ENCODE measurements at regions not wholly inside any gene's neighbourhood (a gene's known extent, or its start where the extent isn't known, plus 50 kb on each side); places are given as distances from the start of the nearest gene placed in this dataset.

DNA sequence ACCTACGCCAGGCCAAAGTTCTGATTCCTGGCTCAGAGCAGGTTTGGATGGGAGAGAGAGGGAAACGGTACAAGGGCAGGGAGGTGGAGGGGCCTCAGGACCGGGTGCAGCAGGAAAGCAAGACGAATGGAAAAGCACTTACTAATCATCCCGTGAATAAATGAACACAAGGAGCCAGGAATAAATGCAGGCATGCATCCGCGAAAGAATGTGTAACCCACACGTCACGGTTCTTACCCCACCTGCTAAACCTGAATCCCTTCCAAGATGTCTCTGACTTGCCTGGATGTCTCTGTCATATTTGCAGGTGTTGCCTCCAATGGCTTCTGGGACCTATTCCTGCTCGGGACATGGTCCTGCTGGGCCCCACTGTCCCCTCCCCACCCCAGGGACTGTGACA, 335.2 kb upstream of the RNF32 start:
- no peak for DNase-seq (ENCODE audit: low spot score)

DNA sequence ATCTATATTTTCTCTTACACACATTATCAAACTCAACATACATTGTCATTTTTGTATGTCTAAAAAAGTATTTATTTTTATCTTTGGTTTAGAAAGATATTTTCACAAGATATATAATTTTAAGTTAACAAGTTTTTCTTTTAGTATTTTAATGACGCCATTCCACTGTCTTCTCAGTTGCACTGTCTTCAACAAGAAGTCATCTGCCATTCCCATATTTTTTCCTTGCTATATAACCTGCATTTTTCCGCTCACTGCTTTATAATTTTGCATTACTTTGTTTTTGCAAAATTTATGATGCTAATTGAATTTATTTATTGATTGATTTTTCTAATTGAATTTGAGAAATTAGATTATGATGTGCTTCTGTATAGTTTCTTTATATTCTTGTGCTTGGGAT, 357.8 kb upstream of the RNF32 start:
- DNase-seq (ENCODE audit: low spot score): no peak

DNA sequence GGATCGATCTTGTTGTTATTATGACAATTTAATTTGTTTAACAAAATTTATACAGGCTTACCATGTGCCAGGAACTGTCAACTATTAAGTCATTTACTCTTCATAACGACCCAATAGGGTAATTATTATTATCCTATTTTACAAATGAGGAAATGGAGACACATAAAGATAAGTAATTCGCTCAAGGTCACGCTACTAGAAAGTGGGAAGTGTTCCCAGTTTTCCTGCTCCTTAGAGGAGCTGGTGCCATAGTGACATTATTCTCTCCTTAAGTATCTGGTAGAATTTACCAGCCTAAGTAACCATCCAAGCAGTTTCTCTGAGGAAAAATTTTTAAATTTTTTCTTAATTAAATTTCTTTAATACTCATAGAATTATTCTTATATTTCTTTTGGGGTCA, 360.9 kb upstream of the RNF32 start:
- DNase-seq (ENCODE audit: low spot score): no peak

DNA sequence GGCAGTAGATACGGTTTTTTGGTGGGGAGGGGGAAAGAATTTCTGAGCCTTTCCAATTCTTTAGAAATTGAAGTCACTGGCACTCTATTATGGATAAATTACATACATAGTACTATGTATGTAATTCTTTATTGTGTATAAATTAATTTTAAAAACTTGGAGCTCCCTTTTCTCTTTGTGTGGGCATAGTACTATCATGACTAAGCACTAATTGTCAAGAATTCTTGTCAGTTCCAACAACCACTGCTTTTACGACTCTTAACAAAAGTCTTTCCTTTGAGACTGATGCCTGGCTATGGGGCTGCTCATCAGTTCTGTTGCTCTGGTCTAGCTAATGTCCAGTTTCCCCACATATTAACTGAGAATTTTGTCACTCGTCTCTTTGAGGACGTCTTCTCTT, 365.3 kb upstream of the RNF32 start:
- DNase-seq (ENCODE audit: low spot score): no peak

DNA sequence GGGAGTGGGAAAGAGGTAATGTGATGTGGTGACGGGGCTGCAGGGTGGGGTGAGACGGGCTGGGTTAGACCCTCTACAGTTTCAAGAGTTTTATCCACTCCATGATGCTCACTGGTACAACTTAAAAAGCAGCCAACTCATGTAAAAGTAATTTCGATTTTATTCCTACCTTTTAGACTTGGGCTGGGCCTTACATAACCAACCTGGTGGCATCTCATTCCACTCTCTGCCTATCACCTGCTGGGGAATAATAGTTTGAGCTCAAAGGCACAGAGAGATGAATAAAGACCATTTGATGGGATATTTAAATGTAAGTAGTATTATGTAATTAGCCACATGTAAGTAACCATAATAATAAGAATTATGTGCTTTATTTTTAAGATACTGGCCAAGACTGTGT, 366.0 kb upstream of the RNF32 start:
- no peak for DNase-seq (ENCODE audit: low spot score)

DNA sequence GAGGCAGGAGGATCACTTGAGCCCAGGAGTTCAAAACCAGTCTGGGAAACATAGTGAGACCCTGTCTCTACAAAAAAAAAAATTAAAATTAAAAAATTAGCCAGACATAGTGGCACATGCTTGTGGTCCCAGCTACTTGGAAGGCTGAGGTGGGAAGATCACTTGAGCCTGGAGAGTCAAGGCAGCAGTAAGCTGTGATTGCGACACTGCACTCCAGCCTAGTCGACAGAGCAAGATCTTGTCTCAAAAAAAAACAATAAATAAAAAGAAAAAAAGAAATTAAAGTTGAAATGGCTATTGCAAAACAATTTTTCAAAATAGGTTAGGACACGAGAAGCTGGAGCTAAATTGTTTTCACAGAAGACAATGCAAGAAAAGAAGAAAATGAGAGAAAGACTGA, 379.0 kb upstream of the RNF32 start:
- no peak for DNase-seq (ENCODE audit: low spot score)

DNA sequence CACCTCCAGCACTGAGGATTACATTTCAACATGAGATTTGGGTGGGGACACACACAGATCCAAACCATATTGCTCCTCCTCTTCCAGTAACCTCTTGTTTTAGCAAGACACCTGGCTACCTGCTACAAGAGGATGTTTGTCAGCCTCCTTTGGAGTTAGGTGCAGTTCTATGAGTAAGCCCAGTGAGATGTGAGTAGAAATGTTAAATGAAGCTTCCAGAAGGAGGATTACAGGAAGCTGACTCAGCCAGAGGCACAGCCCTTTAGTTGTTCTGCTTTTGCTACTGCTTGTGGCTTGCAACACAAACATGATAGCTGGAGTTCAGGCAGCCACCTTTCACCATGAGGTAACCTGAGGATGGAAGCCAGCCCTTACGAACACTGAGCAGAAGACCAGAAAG, 382.7 kb upstream of the RNF32 start:
- no peak for DNase-seq (ENCODE audit: low spot score)

DNA sequence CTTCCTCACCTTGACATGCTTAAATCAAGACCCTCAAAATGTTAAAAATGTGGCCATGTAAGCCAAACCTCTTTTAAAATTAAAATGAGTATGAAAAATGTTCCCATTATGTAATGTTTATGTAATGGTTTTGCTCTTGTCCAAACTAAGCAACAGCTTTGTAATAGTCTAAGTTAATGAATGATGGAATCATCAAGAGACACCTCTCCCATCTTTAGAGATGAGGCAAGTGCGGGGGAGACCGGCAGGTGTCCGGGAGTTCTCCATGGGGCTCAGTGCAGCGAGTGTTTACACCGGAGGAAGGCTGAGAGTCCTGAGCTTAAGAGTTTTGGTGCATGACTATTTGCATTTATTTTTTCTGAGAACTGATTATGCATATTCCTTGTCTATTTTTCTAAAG, 384.9 kb upstream of the RNF32 start:
- DNase-seq (ENCODE audit: low spot score): no peak

DNA sequence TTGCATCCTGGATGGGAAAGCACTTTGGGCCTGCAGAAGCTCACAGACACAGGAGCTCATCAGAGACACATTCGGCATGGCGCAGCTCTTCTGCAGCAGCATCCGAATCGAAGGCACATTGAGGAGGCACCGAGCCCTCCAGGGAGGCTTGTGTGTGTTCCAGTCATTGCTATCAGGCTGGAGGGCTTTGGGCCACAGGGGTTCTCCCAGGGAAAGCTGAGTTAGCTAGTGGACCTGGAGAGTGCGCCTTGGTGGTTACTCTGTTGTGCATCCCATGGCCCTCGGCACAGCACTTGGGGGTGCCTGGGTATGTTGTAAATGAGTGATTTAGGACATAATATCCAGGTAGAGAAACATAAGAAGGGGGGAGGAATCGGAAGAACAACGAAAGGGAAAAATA, 388.7 kb upstream of the RNF32 start:
- no peak for DNase-seq (ENCODE audit: low spot score)

DNA sequence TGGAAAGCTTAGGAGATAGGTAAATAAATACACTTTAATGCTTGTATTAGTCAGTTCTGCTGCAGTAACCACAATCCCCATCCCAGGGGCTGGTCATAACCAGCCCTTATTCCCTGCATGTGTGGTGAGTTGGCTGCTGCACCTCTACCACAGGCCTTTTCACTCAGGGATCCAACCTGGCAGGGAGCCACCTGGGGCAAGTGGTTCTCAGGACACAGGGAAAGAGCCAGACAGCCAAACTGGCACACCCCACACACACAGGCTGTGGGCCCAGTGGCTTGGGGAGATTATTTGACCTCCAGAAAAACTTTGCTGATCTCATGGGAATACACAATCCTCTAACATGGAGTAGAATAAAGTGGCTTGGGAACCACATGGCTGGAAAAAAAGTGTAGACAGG, 400.0 kb upstream of the RNF32 start:
- DNase-seq (ENCODE audit: low spot score): no peak

DNA sequence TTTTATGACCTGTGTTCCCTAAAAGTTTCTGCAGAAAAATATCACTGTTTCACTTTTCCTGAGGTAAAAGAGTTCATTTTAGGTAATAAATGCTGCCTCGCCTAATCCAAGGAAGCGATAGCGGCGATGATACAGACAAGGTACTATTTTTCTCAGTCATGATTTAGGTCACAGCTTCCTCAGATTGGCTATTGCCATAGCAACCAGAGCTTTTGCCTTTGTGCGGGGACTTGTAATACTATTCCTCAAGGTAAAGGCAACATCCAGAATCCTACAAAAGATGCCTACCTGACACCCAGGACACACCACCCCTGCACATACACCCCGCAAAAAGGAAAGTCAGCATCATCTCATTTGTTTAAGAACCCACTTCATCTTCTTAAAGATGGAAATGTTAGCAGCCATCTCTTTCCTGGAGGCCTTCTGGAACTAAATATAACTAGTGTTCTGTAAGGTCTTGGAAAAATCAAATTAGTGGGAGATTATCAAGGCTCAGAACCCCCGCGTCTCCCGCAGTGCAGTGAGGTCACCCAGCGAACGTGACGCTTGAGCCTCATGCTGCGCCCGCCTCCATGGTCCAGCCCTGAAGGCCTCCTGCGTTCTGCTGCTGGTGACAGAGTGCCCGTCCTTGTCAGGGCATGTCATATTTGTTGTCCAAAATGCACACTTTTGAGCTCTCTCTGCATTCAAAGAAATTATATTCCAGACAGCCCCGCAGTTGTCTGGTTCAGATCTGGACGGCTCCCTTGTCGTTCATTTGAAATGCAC, 402.0 kb upstream of the RNF32 start:
- DNase-seq (ENCODE audit: low spot score): no peak

DNA sequence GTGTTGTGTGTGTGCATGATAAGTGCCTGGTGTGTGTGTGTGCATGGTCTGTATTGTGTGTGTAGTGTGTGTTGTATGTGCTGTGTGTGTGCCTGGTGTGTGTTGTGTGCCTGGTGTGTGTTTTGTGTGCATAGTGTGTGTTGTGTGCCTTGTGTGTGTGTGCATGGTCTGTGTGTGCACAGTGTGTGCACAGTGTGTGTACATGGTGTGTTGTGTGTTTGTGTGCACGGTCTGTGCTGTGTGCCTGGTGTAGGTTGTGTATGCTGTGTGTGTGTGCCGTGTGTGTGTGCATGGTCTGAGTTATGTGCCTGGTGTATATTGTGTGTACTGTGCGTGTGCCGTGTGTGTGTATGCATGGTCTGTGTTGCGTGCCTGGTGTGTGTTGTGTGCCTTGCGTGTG, 403.0 kb upstream of the RNF32 start:
- DNase-seq (ENCODE audit: low spot score): no peak

DNA sequence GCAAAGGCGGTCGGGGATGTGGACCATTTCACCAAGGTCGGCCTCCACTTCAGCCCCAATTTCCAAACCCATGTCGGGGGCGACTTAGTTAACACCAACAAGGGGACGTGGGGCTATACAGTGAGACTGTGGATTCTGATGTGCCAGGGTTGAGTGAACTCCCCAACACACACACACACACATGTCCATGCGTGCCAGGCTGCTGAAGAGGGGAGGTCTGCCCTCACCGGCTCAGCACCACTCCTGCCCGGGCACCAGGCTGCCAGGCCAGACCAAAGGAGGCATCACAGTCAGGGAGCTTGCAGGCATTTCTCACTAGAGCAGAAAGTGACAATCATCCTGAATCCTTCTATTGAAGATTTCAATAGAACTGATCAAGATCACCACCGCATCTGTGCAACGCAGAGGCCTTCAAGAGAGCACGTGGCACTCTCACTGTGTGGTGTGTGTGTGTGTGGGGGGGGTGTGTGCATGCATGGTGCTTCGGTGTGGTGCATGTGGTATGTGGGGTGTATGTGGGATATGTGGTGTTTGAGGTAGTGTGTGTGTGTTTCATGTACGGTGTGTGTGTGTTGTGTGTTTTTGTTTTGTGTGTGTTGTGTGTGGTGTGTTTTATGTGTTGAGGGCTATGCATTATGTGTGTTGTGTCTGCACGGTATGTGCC, 403.5 kb upstream of the RNF32 start:
- no peak for DNase-seq (ENCODE audit: low spot score)

DNA sequence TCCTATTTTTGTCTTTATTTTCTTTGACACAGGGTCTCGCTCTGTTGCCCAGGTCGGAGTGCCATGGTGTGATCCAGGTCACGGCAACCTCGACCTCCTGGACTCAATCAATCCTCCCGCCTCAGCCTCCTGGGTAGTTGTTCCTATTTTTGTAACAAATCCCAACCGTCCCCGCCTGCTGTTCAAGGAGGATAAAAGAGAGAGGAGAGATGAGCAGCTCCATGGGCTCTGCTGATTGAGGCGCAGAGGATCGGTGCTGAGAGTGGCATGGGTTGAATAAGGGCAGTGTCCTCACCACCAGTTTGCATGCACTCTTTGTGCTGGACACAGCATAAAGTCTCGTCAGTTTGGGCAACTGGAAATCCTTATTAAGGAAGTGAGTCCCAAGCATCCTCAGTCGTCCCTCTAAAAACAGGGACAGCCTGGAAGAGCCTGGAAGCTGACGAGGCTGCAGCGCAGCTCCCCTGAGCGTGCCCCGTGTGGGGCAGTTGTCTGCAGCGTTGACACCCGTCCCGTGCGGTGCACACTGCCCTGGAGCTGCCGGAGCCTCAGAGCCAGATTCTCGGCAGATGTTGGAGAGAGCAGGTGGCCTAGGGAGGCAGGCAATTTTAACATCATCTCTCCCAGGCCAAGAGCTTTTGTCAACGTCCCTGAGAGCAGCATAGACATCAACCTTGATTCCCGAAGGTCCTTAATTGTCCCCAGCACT, 404.2 kb upstream of the RNF32 start:
- no peak for DNase-seq (ENCODE audit: low spot score)

DNA sequence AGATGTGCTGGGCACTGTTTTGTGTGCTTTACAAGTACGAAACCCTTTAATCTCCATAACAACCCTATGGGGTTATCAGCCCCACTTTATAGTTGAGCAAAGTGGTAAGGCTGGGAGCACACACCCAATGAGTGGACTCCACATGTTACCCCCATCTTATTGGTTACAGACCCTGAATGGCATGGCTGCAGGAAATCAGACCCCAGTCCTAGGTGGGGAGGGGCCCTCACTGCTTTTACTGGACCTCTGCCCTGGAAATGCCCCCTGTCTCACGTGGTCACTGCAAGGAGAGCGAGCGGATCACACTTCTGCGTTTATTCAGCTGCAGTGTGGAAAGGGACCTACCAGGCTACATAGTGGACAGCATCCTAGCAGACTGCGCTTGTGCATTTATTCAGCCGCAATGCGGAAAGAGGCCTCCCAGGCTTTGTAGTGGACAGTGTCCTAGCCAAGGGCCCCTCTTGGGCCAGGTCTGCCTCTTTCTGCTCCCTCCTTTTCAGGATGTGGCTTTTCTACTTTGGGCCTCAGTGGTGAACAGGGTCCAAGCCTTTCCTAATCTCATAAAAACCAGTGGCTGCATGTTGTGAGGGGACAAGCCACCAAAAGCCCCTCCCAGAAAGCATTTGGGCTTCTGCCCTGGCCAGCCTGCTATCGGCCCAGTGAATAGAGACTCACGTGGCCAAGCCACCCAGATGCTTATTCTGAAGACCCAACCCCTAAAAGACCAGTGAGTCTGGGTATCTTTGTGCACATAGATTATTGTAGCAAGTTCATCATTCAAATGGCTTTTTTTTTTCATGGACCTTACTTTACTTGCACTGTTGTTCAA, 405.7 kb upstream of the RNF32 start:
- no peak for DNase-seq (ENCODE audit: low spot score)

DNA sequence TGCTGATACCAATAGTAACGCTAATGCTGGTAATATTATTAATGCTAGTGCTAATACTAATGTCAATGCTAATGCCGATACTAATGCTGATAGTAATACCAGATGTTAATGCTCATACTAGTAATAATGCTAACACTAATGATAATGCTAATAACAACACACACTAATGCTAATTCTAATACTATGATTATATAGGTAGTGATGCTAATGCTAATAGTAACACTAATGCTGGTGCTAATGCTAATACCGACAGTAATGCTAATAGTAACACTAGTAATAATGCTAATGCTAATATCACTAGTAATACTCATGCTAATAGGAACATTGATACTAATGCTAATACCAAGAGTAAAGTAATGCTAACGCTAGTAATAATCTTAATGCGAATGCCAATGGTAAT, 406.4 kb upstream of the RNF32 start:
- DNase-seq (ENCODE audit: low spot score): no peak

DNA sequence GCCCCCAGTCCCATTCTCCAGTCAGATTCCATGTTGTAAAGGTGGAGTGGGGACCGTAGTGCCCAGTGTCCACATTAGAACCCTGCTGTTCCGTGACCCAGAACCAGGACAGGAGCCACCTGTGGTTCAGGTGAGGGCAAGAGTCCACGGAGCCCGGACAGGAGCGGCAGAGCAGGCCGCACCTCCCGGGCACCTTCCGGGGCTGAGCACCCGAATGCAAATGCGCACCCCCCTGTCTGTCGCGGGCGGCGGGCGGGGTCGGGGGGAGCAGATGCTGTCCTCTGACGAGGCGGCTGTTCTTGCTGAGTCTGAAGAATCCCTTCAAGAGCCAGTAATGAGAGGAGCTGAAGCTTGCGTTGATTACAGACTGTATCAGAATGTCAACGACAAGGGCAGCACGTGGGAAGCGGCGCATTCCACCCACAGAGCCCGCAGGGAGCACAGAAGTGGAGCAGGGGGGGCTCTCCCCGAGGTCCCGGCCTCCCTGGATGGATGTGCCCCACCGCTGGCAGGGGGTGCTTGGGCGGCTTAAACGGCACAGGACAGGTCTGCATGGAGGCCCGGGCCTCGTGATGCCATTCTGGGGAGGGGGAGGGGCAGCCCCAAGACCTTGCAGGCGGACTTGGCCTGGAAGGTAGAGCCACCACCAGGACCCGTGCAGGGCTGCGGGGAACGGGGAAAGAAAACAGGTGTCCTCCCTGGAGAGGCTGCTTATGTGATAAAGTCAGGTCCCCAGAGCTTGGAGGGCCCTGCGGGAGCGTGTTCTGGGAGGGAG, 407.5 kb upstream of the RNF32 start:
- DNase-seq (ENCODE audit: low spot score): no peak

DNA sequence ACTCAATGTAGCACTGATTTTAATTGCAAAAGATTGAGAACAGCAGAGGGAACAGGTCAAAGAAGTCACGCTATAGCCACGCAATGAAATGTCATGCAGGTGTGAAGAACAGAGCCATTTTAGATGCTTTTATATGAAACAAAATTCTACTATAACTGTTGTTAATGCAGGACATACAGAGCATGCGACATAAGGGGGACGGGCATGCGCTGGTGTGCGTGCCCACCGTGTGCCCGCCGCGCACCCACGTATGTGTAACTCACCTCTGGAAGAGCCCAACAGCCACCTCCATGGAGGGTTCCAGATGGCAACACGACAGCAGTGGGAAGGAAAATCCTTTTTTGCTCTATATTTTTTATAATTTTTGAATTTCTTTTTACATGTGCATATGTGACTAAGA, 410.0 kb upstream of the RNF32 start:
- no peak for DNase-seq (ENCODE audit: low spot score)

DNA sequence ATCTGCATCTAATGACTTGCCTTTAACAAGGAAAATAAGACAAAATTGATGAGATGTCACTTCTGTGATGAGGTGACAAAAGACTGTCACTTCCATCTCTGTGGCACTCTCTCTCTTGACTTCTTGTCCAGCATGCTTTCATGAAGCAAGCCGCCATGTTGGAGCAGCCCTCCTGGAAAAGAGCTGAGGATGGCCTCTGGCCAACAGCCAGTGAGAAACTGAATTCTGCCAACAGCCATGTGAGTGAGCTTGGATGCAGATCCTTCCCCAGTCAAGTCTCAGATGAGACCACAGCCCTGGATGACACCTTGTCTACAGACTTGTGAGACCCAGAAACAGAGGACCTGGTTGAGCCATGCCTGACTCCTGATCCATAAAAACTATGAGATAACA, 412.6 kb upstream of the SHH start:
- DNase-seq (ENCODE audit: low spot score): no peak

DNA sequence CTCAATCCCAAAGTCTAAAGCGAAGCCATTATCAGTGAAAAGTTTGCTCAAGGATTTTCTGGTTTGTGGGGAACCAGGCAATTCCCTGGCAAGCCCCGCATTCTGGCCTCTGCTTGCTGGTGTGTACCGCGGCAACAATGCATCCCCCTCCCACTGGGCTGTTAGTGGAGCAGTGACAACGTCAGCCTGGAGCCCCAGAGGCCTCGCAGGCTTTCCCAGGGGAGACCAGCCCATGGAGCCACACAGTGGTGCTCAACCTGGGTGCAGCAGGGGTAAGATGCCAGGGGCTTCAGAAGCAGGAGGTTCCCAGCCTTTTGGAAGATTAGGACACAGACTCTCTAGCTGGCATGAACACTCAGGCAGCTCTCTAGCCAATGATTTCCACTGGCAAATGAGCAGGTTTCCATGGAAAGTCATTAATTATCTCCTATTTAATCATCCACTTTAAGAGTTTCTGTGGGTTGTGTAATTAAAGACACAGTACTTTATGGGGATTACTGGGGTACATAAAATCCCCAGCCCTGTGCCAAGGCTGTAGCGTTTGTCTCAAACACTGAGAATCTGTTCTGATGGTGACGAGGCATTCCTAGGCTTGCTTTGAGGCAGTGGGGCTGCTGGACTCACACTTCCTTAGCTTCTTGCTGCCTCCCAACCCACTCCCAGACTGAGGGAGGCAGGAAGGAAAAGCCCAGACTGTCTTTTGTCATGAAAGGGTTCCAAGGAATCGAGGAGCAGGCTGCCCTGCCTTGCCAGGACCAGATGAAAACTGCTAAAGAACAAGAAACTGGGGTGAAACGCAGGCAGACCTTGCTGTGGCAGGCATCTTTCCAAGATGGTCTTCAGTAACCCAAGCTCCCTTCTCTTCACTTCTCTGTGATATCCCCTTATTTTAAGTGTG, 411.9 kb upstream of the SHH start:
- no peak for DNase-seq (ENCODE audit: low spot score)

DNA sequence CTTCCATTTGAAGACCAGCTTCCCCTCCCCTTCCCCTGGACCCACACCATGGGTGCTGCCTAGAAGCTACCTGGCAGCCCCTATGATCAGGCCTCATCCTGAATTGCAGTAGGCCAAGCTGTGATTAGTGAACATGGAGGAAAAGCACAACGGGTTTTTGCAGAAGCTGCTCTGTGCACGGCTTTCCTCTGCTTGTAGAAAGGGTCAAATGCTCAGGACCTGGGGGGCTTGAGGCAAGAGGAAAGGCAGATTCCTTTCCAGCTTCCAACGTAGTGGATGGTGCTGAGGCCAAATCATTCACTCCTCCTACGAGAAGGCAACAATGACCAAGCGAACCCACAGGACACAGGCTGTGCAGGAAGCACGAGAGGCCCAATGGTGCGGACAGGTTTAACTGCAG, 410.3 kb upstream of the SHH start:
- no peak for DNase-seq (ENCODE audit: low spot score)

Data from kidney capillary endothelial cell (primary cell).